GM18502 (cell line): ENCODE measurements at regions not wholly inside any gene's neighbourhood (a gene's known extent, or its start where the extent isn't known, plus 50 kb on each side); places are given as distances from the start of the nearest gene placed in this dataset.
A peak's percentile ranks its signal among the peaks of the same experiment; 100 is the strongest.

ENCODE experiments used
- ATAC-seq: cut with Tn5 transposase; IDR thresholded peaks from one replicate; pipeline ENCODE4 v1.9.1; 2021; ENCODE audit warnings: mild to moderate bottlenecking; ENCODE audit not compliant: unreplicated experiment, poor library complexity

DNA sequence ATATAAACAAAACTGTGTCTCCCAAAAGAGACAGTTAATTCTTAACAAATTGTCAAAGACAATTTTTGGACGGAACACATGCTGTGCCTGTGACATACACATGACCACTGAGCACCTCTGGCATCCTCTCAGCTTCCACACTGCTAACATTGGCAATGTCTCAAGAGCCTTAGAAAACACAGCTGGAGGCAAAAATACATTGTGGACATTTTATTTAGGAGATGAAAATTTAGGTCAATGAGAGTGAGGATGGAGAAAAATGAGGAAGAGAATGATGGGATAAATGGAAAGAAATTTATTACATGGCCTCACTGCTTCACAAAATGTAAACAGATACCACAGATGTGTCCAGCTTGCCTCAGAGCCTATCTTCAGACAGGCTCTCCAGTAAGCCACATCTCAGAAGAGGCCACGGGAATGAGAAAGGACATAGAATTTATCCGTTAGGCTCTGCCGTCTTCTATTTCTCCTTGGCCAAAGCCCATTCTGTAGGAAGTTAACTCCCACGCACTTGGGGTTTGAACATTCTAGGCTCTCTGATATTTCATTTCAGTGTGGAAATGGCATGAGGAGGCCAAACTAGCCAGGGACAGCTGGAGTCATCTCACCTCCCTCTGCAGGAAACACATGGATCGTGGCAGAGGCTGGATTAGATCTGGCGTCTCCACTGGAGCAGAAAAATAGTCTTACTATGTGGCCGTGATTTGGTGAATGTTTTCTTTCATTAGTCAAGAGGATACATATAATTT is 519.4 kb upstream of the DSEL start:
- ATAC-seq = no peak

GRCh38 chr18:68034296-68034695 is 517.8 kb upstream of the DSEL start:
- ATAC-seq = no peak

- no peak for ATAC-seq
Observed at GRCh38 chr18:68033466-68033865, 516.9 kb upstream of the DSEL start.

DNA sequence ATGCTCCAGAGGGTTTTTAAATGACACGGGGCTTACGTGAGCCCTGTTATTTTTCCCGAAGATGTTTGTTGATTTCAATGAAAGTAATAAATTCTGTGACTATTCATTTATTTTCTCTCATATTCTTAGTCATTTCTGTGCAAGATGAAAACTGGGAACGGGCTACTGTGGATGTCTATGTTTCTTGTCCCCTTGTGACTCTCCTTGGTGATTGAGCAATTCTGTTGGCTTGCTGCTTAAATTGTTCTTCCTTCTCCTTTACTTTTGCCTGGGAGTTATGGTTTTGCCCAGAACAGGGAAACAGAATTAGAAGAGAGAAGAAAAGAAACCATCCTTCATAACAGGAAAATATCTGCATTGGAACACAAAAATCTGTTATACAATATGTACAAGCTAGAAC is 508.2 kb upstream of the DSEL start:
- no peak for ATAC-seq

- ATAC-seq = no peak
Observed at GRCh38 chr18:68017385-68017784, 500.9 kb upstream of the DSEL start.

DNA sequence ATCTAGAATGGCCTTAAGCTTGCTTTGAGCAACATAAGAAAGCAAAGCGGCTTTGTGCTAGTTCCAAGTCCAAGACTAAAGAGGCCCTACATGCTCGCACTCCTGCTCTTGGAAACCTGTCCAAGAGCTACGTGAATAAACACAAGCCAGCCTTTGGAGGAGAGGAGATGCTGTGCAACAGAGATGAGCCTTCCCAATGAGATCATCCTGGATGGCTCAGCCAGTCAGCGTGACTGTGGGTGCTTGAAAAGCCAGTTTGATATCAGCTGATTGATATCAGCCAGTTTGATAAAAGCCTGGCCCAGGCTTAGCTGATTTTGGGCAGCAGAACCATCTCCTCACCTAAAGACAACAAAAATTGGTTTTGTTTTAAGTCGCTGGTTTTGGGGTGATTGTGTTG is 481.0 kb upstream of the DSEL start:
- ATAC-seq = no peak

- ATAC-seq = no peak
Observed at GRCh38 chr18:67995769-67996168, 479.2 kb upstream of the DSEL start.

GRCh38 chr18:67980241-67980640 is 463.7 kb upstream of the DSEL start:
- ATAC-seq = no peak

GRCh38 chr18:67977067-67977616 is 460.6 kb upstream of the DSEL start:
- no peak for ATAC-seq

GRCh38 chr18:67973916-67974315 is 457.4 kb upstream of the DSEL start:
- no peak for ATAC-seq

GRCh38 chr18:67969458-67969857 is 452.9 kb upstream of the DSEL start:
- ATAC-seq = no peak

DNA sequence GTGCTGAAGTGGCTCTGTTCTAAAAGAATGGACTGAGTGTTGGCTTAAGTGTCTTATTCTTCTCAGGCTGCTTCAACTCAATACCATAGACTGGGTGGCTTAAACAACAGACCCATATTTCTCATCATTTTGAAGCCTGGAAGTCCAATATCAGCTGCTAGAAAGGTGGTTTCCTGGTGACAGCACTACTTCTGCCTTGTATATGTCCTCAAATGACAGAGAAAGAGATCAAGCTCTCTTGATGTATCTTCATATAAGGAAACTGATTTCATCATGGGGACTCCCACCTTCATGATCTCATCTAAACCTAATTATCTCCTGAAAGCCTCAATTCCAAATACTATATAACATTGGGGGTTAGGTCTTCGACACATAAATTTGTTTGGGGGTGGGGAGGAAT is 449.7 kb upstream of the DSEL start:
- ATAC-seq = no peak

GRCh38 chr18:67964462-67964861 is 447.9 kb upstream of the DSEL start:
- ATAC-seq = no peak

DNA sequence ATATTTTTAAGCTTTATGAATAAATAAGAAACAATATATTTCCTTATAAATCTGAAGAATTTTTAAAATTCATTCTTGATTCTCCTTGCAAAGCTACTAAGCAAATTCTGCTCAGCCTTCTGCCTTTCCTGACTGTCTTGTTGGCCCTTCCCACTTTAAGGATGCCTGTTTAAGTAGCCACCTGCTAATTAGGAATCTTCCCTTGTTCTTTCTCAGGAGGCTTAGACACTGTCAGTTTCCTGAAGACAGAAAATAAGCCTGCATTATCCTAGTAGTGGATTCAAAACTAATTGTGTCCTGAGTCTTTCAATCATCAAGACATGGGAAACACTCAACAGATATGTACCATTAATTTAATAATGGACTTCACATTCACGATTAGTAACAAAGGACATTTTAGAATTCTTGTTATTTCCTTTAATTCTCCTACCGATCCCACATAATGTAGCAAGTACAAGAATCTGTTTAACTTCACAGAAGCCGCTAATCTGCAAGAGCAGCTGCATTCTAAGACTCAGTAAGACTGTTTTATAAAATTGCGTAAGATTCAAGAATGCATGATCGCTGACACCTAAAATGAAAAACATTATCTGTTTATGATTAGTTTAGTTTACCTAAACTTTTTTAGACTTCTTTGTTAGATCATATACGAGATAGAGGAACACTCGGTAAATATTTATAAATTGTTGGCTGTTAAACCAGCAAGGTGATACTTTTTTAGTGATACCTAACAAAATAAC is 445.4 kb upstream of the DSEL start:
- no peak for ATAC-seq

DNA sequence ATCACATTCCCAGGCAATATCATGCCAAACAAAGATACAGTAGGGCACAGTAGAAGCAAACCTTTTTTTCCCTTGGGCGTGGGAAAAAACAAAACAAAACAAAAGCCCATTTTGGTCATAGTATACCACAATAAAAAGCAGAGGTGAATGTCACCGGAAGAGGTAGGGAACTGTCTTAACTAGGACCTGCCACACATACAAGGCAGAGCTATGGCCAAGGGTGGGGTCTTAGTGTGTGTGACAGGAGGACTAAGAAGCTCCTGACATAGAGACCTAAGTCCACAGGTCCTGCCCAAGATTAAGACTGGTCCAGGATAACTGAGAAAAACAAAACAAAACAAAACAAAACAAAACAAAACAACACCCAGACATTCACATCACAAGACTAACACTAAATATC is 441.2 kb upstream of the DSEL start:
- ATAC-seq = no peak

DNA sequence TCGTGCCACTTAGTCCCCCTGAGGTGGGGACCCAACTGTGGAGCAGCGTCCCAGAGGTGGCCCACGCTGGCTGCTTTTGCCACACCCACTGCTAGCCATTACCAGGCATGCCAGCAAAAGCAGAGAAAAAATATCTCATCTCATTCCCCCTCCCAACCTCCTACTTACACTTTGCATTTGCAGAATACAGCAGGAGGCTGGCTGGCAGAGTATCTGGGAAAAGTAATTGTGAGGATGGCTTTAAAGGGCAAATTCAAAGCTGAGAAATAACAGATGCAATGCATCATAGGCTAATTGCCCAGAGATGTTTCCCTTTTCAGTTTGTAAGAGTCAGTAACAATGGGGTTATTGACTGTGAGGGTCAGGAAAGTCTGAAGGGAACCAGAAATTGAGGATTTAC is 438.1 kb upstream of the DSEL start:
- no peak for ATAC-seq

DNA sequence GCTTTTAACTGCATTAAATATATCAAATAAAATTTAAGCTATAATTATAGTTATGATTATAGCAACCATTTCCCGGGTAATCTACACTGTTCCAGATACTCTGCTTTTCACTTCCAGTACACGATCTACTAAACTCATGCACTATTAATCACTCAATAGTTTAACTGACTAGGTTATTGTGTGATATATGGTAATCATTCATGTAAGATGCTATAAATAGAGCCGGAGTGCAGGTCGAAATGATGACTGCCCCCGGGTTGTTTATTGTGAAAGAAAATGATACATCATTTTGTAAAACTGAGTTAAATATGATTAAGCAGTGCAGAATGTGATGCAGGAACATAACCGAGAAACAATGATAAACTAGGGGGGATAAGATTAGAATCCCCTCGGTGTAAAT is 434.6 kb upstream of the DSEL start:
- no peak for ATAC-seq

- ATAC-seq = no peak
Observed at GRCh38 chr18:67938660-67939059, 422.1 kb upstream of the DSEL start.

- peak; percentile 52 for ATAC-seq
Observed at GRCh38 chr18:67935638-67936037, 419.1 kb upstream of the DSEL start.

- no peak for ATAC-seq
Observed at GRCh38 chr18:67933271-67933670, 416.8 kb upstream of the DSEL start.

DNA sequence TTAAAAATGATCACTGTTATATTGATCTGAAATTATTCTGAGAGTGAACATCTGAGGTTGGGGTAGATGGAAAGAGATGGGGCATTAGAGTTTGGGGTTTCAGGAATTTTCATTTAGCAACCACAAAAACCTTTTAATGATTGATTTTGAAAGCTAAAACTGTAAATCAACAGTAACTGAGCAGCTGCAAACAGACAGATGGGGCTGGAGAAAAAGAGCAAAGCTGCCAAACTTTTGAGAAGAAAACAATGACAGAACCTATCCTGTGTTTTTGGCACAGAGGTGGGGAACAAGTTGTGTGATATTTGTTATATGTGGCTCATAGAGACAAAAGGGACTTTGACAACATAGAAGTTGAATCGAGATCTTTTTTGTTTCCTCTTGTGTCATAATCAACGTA is 415.8 kb upstream of the DSEL start:
- no peak for ATAC-seq
